GM13976 (cell line): ENCODE measurements at regions not wholly inside any gene's neighbourhood (a gene's known extent, or its start where the extent isn't known, plus 50 kb on each side); places are given as distances from the start of the nearest gene placed in this dataset.
A peak's percentile ranks its signal among the peaks of the same experiment; 100 is the strongest.

Experiments
- DNase-seq: peaks from one replicate; pipeline ENCODE4 v3.0.0; 2012; ENCODE audit warnings: low spot score
- in situ Hi-C: fragments of 300-500 bp; cut with MboI; formaldehyde crosslinking; loops from one replicate; pipeline ENCODE4 v1.12.0; 2022; ENCODE audit warnings: low sequenced_read_pairs, mixed read lengths, inconsistent platforms; ENCODE audit not compliant: unreplicated experiment
- TF ChIP-seq, protein P1 (sequence below): IDR thresholded peaks from 2 replicates; pipeline ENCODE4 v1.5.1; 2012; ENCODE audit warnings: borderline replicate concordance, mild to moderate bottlenecking; ENCODE audit not compliant: insufficient read depth; ENCODE audit errors: extremely low read depth, missing control alignments, control extremely low read depth

DNA sequence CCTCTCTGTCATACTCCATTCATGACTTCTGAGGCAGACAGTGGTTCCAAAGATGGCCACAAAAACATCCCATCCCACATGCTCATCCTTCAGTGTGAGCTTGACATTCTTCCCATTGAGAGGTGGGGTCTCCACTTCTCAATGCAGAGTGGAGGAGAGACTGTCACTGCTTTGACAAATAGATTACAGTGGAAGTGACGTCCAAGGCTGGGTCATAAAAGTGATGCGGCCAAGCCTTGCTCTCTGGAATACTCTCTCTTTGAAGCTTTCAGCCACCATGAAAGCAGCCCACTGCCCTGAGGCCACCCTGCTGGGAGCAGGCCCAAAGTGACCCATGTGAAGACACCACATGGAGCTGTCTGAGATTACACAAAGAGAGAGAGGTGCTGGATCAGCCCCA, 59.0 kb upstream of the DNAH5 start:
- TF ChIP-seq, protein P1, sequence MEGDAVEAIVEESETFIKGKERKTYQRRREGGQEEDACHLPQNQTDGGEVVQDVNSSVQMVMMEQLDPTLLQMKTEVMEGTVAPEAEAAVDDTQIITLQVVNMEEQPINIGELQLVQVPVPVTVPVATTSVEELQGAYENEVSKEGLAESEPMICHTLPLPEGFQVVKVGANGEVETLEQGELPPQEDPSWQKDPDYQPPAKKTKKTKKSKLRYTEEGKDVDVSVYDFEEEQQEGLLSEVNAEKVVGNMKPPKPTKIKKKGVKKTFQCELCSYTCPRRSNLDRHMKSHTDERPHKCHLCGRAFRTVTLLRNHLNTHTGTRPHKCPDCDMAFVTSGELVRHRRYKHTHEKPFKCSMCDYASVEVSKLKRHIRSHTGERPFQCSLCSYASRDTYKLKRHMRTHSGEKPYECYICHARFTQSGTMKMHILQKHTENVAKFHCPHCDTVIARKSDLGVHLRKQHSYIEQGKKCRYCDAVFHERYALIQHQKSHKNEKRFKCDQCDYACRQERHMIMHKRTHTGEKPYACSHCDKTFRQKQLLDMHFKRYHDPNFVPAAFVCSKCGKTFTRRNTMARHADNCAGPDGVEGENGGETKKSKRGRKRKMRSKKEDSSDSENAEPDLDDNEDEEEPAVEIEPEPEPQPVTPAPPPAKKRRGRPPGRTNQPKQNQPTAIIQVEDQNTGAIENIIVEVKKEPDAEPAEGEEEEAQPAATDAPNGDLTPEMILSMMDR = no peak
- in situ Hi-C loops = no loop called here

DNA sequence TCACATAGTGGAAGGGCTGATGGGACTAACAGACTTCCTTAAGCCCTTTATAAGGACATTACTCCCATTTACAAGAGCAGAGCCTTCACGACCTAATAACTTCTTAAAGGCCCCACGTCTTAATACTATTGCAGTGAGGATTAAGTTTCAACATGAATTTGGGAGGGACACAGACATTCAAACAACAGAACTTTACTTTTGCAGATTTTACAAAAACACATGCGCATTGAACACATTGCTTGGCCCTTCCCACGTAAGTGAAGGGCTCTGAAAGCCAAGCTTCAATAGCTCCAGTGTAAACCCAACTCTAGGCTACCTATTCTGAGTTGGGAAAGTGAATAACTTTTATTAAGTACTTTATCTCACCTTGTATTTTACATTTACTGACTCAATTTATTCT, 53.8 kb upstream of the DNAH5 start:
- in situ Hi-C loops = loop anchor here (25.0 kb wide), 1 partner anchor 364 kb away; no protein-coding TSS in a partner anchor
- TF ChIP-seq, protein P1 = no peak

More for the DNA sequence above, 59.0 kb upstream of the DNAH5 start:
- no peak for DNase-seq

DNA sequence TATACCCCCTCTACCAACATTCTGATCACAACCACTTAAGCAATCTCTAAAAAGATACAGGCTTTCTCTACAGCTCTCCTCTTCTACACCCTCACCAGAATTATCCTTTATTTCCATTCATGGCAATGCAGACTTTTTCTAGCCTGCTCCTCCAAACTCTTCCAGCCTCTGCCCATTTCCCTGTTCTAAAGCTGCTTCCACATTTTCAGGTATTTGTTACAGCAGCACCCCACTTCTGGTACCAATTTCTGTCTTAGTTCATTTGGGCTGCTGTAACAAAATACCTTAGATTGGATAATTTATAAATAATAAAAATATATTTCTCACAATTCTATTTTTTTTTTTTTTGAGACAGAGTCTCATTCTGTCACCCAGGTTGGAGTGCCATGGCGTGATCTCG, 53.0 kb upstream of the DNAH5 start:
- DNase-seq = no peak
- TF ChIP-seq, protein P1 = no peak
- in situ Hi-C loops = loop anchor here (25.0 kb wide), 1 partner anchor 365 kb away; no protein-coding TSS in a partner anchor

More for the DNA sequence above, 53.8 kb upstream of the DNAH5 start:
- DNase-seq = no peak

DNA sequence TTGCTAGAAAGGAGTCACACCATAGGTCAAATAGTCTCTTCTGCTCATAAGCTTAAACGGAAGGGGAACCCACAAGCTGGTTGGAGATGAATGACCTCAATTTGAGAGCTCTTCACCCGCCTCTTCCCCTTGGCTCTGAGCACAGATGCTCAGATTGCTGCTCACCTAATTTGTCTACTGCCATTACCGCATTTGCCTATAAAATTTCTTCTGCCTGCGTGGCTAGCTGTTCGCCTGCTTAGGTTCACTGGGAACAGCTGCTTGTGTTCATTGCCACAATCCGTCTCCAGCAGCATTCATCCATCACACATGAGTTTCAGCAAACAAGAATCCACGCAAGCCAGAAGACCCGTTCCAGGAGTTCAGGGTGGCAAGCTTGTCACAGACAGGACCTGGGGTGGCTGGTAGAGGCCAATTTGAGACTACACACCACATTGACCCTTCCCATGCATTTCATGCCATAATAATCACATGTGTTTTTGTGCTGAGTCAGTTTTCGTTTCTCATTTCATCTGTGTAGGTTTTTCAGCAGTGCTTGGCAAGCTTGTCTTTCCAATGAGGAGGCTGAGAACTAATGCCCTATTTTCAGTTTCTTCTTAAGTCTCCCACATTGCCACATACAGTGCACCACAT, 50.2 kb upstream of the DNAH5 start:
- in situ Hi-C loops = loop anchor here (25.0 kb wide), 1 partner anchor 368 kb away; no protein-coding TSS in a partner anchor
- DNase-seq = peak; percentile 24
- TF ChIP-seq, protein P1 = no peak
